ENCODE measurements at regions not wholly inside any gene's neighbourhood (a gene's known extent, or its start where the extent isn't known, plus 50 kb on each side); places are given as distances from the start of the nearest gene placed in this dataset.

GRCh38 chr1:98426092-98426491 is 235.4 kb upstream of the SNX7 start:
- no peak for DNase-seq (ENCODE audit: low spot score)

DNA sequence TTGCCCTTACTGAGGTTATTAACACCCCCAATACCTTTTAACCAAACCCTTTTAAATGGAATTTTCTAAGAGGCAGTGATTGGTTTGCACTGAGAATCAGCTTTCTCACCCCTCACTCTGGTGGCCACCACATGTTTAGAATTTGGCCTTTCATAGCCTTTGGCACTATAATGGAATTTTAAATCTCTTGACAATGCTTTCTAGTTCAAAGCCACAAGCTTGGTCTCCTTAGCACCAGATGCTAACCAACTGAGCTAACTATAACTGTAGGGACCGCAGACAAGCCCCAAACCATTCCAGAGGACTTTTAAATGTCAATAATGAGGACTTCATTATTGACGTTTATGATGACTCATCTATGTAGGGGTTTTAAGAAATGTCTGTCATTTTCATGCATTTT is 238.7 kb upstream of the SNX7 start:
- no peak for DNase-seq (ENCODE audit: low spot score)

DNA sequence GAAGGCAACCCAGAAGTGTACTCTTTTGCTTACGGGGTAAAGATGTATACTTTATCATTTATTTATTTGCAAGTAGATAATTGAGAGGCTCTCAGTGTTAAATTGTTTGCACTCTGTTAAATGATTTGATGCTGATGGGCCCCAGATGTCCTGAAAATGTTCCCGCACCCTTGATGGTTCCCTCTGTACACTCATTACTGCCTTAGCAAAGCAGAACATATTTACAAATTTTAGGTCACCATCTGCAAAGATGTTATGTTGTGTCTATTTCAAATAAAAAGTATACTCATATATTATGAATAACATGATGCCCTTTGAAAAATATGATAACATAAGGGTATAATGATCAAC is 240.5 kb upstream of the SNX7 start:
- DNase-seq (ENCODE audit: low spot score): no peak

- DNase-seq (ENCODE audit: low spot score): no peak
Observed at GRCh38 chr1:98420376-98421084, 241.0 kb upstream of the SNX7 start.

GRCh38 chr1:98417820-98418219 is 243.7 kb upstream of the SNX7 start:
- no peak for DNase-seq (ENCODE audit: low spot score)

- no peak for DNase-seq (ENCODE audit: low spot score)
Observed at GRCh38 chr1:98410082-98410481, 251.4 kb upstream of the SNX7 start.

DNA sequence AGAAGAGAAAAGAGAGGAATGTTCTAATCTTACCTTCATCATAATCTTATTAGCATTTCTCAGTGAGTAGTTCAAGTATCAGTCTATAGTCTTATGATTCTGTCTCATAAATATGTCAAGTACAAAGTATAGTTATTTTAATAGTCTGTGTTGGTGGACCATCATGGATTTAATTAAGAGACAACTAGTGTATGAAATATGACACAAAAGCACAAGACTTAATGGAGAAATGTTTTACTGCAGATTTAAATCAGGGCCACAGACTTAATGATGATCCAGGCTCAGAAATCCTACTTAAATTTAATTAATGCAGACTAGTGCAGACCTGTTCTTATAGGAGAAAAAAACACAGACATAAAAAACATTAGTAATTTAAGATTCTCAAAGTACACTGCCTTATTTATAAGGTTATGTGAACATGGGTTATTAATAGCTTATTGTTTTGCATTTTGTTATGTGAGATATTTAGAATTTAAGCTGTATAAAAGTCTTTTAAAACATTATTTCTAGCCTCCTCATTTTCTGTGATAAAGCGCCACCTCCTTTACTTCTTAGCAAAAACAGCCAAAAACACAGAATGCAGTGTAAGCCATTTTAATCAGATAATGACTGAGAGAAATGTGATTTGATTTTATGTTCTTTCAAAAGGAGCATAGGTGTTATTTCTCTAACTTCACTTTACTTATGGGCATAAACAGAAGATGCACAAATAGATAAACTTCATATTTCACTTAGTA is 255.0 kb upstream of the SNX7 start:
- no peak for DNase-seq (ENCODE audit: low spot score)

DNA sequence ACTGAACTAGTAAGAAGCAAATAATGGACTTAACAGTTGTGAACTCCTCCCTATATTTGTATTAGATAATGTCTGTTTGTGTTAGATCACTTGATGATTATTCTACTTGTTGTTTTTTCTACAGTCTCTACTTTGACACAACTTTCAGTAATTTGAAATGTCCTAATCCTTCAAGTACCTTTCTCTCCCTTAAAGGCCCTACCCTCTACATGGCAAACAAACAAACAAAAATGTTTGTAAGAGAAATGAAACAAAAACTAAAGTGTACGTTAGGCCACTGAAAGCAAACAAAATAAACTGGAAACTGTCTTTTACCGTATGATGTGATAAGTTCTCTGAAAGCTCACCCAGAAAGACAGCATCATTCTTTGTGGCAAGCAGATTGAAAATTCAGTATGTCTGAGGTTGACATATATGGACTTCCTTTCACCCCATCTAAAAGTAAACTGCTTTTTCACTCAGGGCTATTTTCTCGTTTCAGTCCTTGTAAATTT is 255.9 kb upstream of the SNX7 start:
- DNase-seq (ENCODE audit: low spot score): no peak

GRCh38 chr1:98404866-98405265 is 256.7 kb upstream of the SNX7 start:
- DNase-seq (ENCODE audit: low spot score): no peak

GRCh38 chr1:98403963-98404480 is 257.5 kb upstream of the SNX7 start:
- no peak for DNase-seq (ENCODE audit: low spot score)

DNA sequence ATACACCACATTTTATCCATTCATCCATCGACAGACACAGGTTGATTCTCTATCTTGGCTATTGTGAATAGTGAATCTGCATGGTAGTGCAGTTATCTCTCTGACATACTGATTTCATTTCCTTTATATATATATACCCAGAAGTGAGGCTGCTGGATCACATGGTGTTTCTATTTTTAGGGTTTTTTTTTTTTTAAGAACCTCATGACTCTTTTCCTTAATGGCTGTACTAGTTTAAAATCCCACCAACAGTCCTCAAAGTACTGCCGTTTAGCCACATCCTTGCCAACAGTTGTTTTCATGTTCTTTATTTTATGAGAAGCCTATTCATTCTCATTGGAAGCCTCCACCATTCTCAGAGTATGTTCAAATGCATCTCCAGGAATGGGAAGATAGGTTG is 258.7 kb upstream of the SNX7 start:
- DNase-seq (ENCODE audit: low spot score): no peak

DNA sequence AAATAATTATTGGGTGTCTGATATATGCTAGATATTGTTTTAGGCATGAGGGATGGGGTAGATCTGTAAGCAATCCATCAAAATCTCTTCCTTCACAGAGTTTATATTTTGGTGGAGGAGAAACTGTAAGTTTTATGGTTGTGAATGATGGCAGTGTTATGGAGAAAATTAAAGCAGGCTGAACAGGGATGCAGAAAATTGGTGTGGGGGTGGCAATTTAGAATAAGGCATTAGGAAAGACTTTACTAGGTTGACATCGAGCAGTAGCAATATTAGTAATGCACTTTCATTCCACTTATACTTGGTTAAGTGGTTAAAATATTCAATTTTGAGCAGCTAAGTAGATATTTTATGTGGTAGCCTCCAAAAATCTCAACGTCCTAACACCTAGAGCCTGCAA is 261.1 kb upstream of the SNX7 start:
- DNase-seq (ENCODE audit: low spot score): no peak

- no peak for DNase-seq (ENCODE audit: low spot score)
Observed at GRCh38 chr1:98399218-98399617, 262.3 kb upstream of the SNX7 start.

- no peak for DNase-seq (ENCODE audit: low spot score)
Observed at GRCh38 chr1:98398649-98399048, 262.9 kb upstream of the SNX7 start.

DNA sequence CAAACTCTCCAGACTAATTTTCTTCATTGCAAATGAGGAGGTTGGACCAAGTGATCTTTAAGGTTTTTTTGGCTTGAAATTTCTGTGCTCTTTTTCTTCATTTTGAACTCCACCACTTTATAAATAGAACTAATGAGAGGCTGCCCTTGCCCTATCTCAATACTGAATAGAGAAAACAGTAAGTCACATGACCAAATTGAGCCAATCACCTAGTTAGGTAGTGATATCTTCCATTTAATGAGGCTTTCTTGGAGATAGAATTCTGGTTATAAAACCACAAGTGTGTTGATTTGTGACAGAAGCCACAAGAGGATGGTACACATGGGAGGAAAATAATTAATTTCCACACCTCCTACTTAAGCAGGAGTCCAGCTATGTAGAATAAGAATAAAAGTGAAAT is 263.4 kb upstream of the SNX7 start:
- no peak for DNase-seq (ENCODE audit: low spot score)

- no peak for DNase-seq (ENCODE audit: low spot score)
Observed at GRCh38 chr1:98393719-98394118, 267.8 kb upstream of the SNX7 start.

- DNase-seq (ENCODE audit: low spot score): no peak
Observed at GRCh38 chr1:98391175-98391574, 270.3 kb upstream of the SNX7 start.

DNA sequence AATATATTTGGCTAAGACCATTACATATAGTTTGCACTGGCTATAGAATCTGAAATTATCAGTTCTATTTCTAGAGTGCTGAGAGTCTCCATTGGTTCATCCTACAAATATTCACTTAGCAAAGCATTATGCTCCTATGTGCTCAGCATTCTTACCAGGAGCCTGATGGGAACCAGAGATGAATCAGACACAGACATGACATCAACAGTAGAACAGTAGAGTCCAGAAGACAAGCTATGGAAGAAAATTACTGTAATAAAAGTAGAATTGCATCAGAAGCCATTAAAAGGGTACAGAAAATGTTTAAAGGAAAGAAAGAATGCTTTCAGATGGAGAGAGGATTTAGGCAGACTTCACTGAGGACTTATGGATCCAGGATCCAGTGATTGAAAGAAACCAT is 271.7 kb upstream of the SNX7 start:
- no peak for DNase-seq (ENCODE audit: low spot score)

DNA sequence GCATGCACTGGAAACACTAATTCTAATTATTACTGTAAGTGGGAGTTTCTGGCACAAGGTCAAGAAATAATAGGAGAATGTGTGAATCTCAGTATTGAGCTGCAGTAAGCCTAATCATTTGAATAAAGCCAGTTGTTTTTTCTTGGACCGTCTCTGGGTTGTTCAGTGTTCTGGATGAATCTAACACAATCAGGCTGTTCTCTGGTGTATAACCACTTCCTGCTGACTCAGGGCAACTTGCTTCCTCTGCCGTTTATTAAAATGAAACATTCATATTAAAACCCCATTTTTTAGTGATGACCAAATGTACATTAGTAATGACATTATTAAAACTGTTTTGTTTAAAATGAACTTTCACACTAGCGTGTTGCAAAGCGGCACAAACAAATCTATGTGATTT is 273.1 kb upstream of the SNX7 start:
- no peak for DNase-seq (ENCODE audit: low spot score)

- DNase-seq (ENCODE audit: low spot score): no peak
Observed at GRCh38 chr1:98387701-98388100, 273.8 kb upstream of the SNX7 start.

GRCh38 chr1:98386675-98387440 is 274.7 kb upstream of the SNX7 start:
- DNase-seq (ENCODE audit: low spot score): no peak

- no peak for DNase-seq (ENCODE audit: low spot score)
Observed at GRCh38 chr1:98385652-98386051, 275.9 kb upstream of the SNX7 start.

Data from ureter (tissue), 1 donor.